Motor neuron (in vitro differentiated cells): ENCODE measurements at regions not wholly inside any gene's neighbourhood (a gene's known extent, or its start where the extent isn't known, plus 50 kb on each side); places are given as distances from the start of the nearest gene placed in this dataset.

ENCODE experiments used
- ATAC-seq, 8 experiments: fragments of 200-7000 bp; cut with Tn5 transposase; replicated peaks in 6 of 8; 2 replicates each; pipeline ENCODE4 v1.8.0; 2021; ENCODE audit warnings: mild to moderate bottlenecking in 8 of 8, moderate library complexity in 8 of 8
- H3K27ac ChIP-seq, 2 donors: fragments of 250-450 bp; sonication (Bioruptor Pico); 2 replicates each; pipeline ENCODE4 v1.9.0; 2021; ENCODE audit warnings: antibody characterized with exemption in 2 of 2, mild to moderate bottlenecking in 2 of 2, moderate library complexity in 1 of 2
- H3K4me1 ChIP-seq, 2 donors: fragments of 250-450 bp; sonication (Bioruptor Pico); replicated peaks in 1 of 2; 2 replicates each; pipeline ENCODE4 v1.6.1; 2021; ENCODE audit warnings: antibody characterized with exemption in 2 of 2, mild to moderate bottlenecking in 2 of 2, moderate library complexity in 1 of 2
- H3K4me3 ChIP-seq, 5 donors: fragments of 250-450 bp; sonication (Bioruptor Pico); 2 replicates each; pipeline ENCODE4 v1.9.0; 2021; ENCODE audit warnings: antibody characterized with exemption in 5 of 5, mild to moderate bottlenecking in 5 of 5, moderate library complexity in 4 of 5
- WGBS, 10 experiments: fragments of 450-650 bp; shearing (Covaris generic); methylation state at CpG; one replicate each; pipeline ENCODE4 v1.0.0; 2022; 5-methylcytosine and 5-hydroxymethylcytosine counted together
- in situ Hi-C, 9 experiments: fragments of 400-800 bp; cut with MboI; loops; one replicate each; pipeline ENCODE4 v1.15.0; 2021; ENCODE audit warnings: low sequenced_read_pairs in 9 of 9, low pct_unique_long_range_greater_than_20kb in 2 of 9; ENCODE audit not compliant: unreplicated experiment in 9 of 9

GRCh38 chr21:33121715-33122475 lies 52.0 kb downstream of the OLIG1 start:
- Histone ChIP-seq H3K4me1 (peaks cover 40 to 50% of the 10 kb centered on the region in 2 donors), H3K4me3 (no peak overlapping the region), H3K27ac (no peak overlapping the region)
- 54 to 100% (median 83%) methylated on average over 2 to 8 of the region's 13 CpGs; no CpG with 5 or more reads in 1 of the 10 experiments for WGBS, 10 experiments
- ATAC-seq: peak in 3 of 8 experiments; percentile 36 to 53 (median 49)
- in situ Hi-C loops: loop anchor here in 1 of 9 experiments (10.0 kb wide), 1 partner anchor 287 kb away; no protein-coding TSS in a partner anchor

GRCh38 chr21:33122507-33122906 lies 52.6 kb downstream of the OLIG1 start:
- no peak for ATAC-seq
- WGBS, 10 experiments: 43 to 100% (median 92%) methylated on average over 3 to 6 of the region's 6 CpGs
- Histone ChIP-seq H3K4me3 (no peak overlapping the region), H3K4me1 (peaks cover 34 to 46% of the 10 kb centered on the region in 2 donors), H3K27ac (no peak overlapping the region)
- in situ Hi-C loops: loop anchor here in 1 of 9 experiments (10.0 kb wide), 1 partner anchor 288 kb away; no protein-coding TSS in a partner anchor

- in situ Hi-C loops: loop anchor here in 1 of 9 experiments (10.0 kb wide), 1 partner anchor 289 kb away; no protein-coding TSS in a partner anchor
- 0 to 92% (median 59%) methylated on average over 1 to 4 of the region's 8 CpGs; no CpG with 5 or more reads in 2 of the 10 experiments for WGBS, 10 experiments
- no peak overlapping the region for H3K4me3 ChIP-seq
- H3K27ac ChIP-seq: no peak overlapping the region
- peaks cover 33 to 49% of the 10 kb centered on the region in 2 donors for H3K4me1 ChIP-seq
- ATAC-seq: peak in 2 of 8 experiments; percentile 30 to 40
Observed at GRCh38 chr21:33123374-33124123, 53.6 kb downstream of the OLIG1 start.

GRCh38 chr21:33124889-33125288 lies 54.9 kb downstream of the OLIG1 start:
- peaks cover 33 to 49% of the 10 kb centered on the region in 2 donors for H3K4me1 ChIP-seq
- 40 to 100% (median 89%) methylated on average over 1 to 6 of the region's 7 CpGs; no CpG with 5 or more reads in 2 of the 10 experiments for WGBS, 10 experiments
- H3K4me3 ChIP-seq: no peak overlapping the region
- no peak for ATAC-seq
- in situ Hi-C loops: loop anchor here in 5 of 9 experiments (10.0 to 25.0 kb wide), 3 partner anchors 188 to 290 kb away; no protein-coding TSS in a partner anchor
- H3K27ac ChIP-seq: no peak overlapping the region

GRCh38 chr21:33125680-33126375 lies 55.9 kb downstream of the OLIG1 start:
- Histone ChIP-seq H3K27ac (peak overlapping the region in 1 of 2 donors; percentile 54), H3K4me3 (no peak overlapping the region), H3K4me1 (peaks cover 33 to 49% of the 10 kb centered on the region in 2 donors)
- WGBS, 10 experiments: 13 to 100% (median 30%) methylated on average over 1 to 7 of the region's 9 CpGs; no CpG with 5 or more reads in 1 of the 10 experiments
- in situ Hi-C loops: loop anchor here in 5 of 9 experiments (10.0 to 25.0 kb wide), 3 partner anchors 189 to 291 kb away; no protein-coding TSS in a partner anchor
- ATAC-seq: peak in 4 of 8 experiments; percentile 3 to 62 (median 10)

GRCh38 chr21:33126569-33126968 lies 56.6 kb downstream of the OLIG1 start:
- Histone ChIP-seq H3K4me1 (peaks cover 33 to 47% of the 10 kb centered on the region in 2 donors), H3K27ac (no peak overlapping the region), H3K4me3 (no peak overlapping the region)
- peak in 3 of 8 experiments; percentile 19 to 45 (median 39) for ATAC-seq
- in situ Hi-C loops: loop anchor here in 5 of 9 experiments (10.0 to 25.0 kb wide), 3 partner anchors 189 to 292 kb away; no protein-coding TSS in a partner anchor
- 0 to 79% (median 48%) methylated on average over 1 to 5 of the region's 7 CpGs; no CpG with 5 or more reads in 2 of the 10 experiments for WGBS, 10 experiments

- H3K4me1 ChIP-seq: peaks cover 33 to 39% of the 10 kb centered on the region in 2 donors
- in situ Hi-C loops: loop anchor here in 5 of 9 experiments (10.0 to 25.0 kb wide), 3 partner anchors 190 to 293 kb away; no protein-coding TSS in a partner anchor
Observed at GRCh38 chr21:33127154-33127867, 57.4 kb downstream of the OLIG1 start.

GRCh38 chr21:33127868-33128242 lies 57.9 kb downstream of the OLIG1 start:
- Histone ChIP-seq H3K4me3 (no peak overlapping the region), H3K4me1 (peaks cover 32 to 39% of the 10 kb centered on the region in 2 donors), H3K27ac (no peak overlapping the region)
- WGBS, 10 experiments: 15 to 80% (median 38%) methylated on average over 1 to 6 of the region's 6 CpGs; no CpG with 5 or more reads in 3 of the 10 experiments
- no peak for ATAC-seq
- in situ Hi-C loops: loop anchor here in 5 of 9 experiments (10.0 to 25.0 kb wide), 3 partner anchors 191 to 293 kb away; no protein-coding TSS in a partner anchor

More at GRCh38 chr21:33127154-33127867, 57.4 kb downstream of the OLIG1 start:
- 0 to 16% (median 2%) methylated on average over 3 to 14 of the region's 18 CpGs; no CpG with 5 or more reads in 1 of the 10 experiments for WGBS, 10 experiments
- H3K4me3 ChIP-seq: peak overlapping the region; percentile 14 to 33 (median 22)
- peak; percentile 93 to 99 (median 96) for ATAC-seq
- H3K27ac ChIP-seq: peak overlapping the region in 1 of 2 donors; percentile 7

GRCh38 chr21:33128538-33128937 lies 58.6 kb downstream of the OLIG1 start:
- 0 to 80% (median 28%) methylated on average over 1 to 3 of the region's 3 CpGs; no CpG with 5 or more reads in 3 of the 10 experiments for WGBS, 10 experiments
- Histone ChIP-seq H3K4me3 (no peak overlapping the region), H3K4me1 (peaks cover 25 to 33% of the 10 kb centered on the region in 2 donors), H3K27ac (no peak overlapping the region)
- no peak for ATAC-seq
- in situ Hi-C loops: loop anchor here in 5 of 9 experiments (10.0 to 25.0 kb wide), 3 partner anchors 191 to 294 kb away; no protein-coding TSS in a partner anchor

- peaks cover 3 to 16% of the 10 kb centered on the region in 2 donors for H3K4me1 ChIP-seq
- ATAC-seq: no peak
- H3K27ac ChIP-seq: no peak overlapping the region
- H3K4me3 ChIP-seq: no peak overlapping the region
- in situ Hi-C loops: loop anchor here in 4 of 9 experiments (25.0 kb wide), 2 partner anchors 195 to 295 kb away; no protein-coding TSS in a partner anchor
- 37 to 100% (median 75%) methylated on average over 1 to 3 of the region's 3 CpGs; no CpG with 5 or more reads in 2 of the 10 experiments for WGBS, 10 experiments
Observed at GRCh38 chr21:33132054-33132453, 62.1 kb downstream of the OLIG1 start.

GRCh38 chr21:33133892-33134291 lies 64.0 kb downstream of the OLIG1 start:
- ATAC-seq: no peak
- Histone ChIP-seq H3K4me3 (no peak overlapping the region), H3K4me1 (peaks cover 3 to 11% of the 10 kb centered on the region in 2 donors), H3K27ac (no peak overlapping the region)
- WGBS, 10 experiments: 0 to 62% (median 12%) methylated on average over 1 to 6 of the region's 6 CpGs; no CpG with 5 or more reads in 4 of the 10 experiments
- in situ Hi-C loops: loop anchor here in 4 of 9 experiments (25.0 kb wide), 2 partner anchors 197 to 297 kb away; no protein-coding TSS in a partner anchor
